MM.1S (cell line): ENCODE measurements at regions not wholly inside any gene's neighbourhood (a gene's known extent, or its start where the extent isn't known, plus 50 kb on each side); places are given as distances from the start of the nearest gene placed in this dataset.

Experiments used
- DNase-seq: peaks from one replicate; pipeline ENCODE4 v3.0.0-alpha.2; 2015
- H2AFZ ChIP-seq: fragments of 300-600 bp; sonication (generic); 2 replicates; pipeline ENCODE4 v1.6.0; 2016; ENCODE audit warnings: antibody characterized with exemption, low read length
- H3F3A ChIP-seq: fragments of 300-600 bp; sonication (generic); 2 replicates; pipeline ENCODE4 v1.6.1; 2016; ENCODE audit warnings: mild to moderate bottlenecking, antibody characterized with exemption, low read length, moderate library complexity, mixed read lengths; ENCODE audit not compliant: insufficient read depth
- H3K27ac ChIP-seq: fragments of 300-600 bp; sonication (generic); 2 replicates; pipeline ENCODE4 v1.5.1; 2016; ENCODE audit warnings: mild to moderate bottlenecking, low read length
- H3K27me3 ChIP-seq: fragments of 300-600 bp; sonication (generic); replicated peaks from 2 replicates; pipeline ENCODE4 v1.6.0; 2016; ENCODE audit warnings: low read length; ENCODE audit not compliant: insufficient read depth
- H3K36me3 ChIP-seq: fragments of 300-600 bp; sonication (generic); replicated peaks from 2 replicates; pipeline ENCODE4 v1.6.1; 2016; ENCODE audit warnings: mild to moderate bottlenecking, low read length, mixed read lengths; ENCODE audit not compliant: insufficient read depth
- H3K4me1 ChIP-seq: fragments of 300-600 bp; sonication (generic); 2 replicates; pipeline ENCODE4 v1.6.1; 2016; ENCODE audit warnings: low read length, mixed read lengths
- H3K4me2 ChIP-seq: fragments of 300-600 bp; sonication (generic); 2 replicates; pipeline ENCODE4 v1.6.0; 2016; ENCODE audit warnings: low read depth, low read length
- H3K4me3 ChIP-seq: fragments of 300-600 bp; sonication (generic); 2 replicates; pipeline ENCODE4 v1.5.1; 2016; ENCODE audit warnings: low read length, mixed read lengths
- H3K79me2 ChIP-seq: fragments of 300-600 bp; sonication (generic); 2 replicates; pipeline ENCODE4 v1.6.1; 2016; ENCODE audit warnings: mixed run types, low read length, mixed read lengths
- H3K9ac ChIP-seq: fragments of 300-600 bp; sonication (generic); 2 replicates; pipeline ENCODE4 v1.6.1; 2016; ENCODE audit warnings: low read length, mixed read lengths
- H3K9me2 ChIP-seq: fragments of 300-600 bp; sonication (generic); replicated peaks from 2 replicates; pipeline ENCODE4 v1.6.1; 2016; ENCODE audit warnings: mild to moderate bottlenecking, low read length, mixed read lengths; ENCODE audit not compliant: insufficient read depth
- H3K9me3 ChIP-seq: fragments of 300-600 bp; sonication (generic); replicated peaks from 2 replicates; pipeline ENCODE4 v1.6.1; 2016; ENCODE audit warnings: mild to moderate bottlenecking, low read length, mixed read lengths; ENCODE audit not compliant: insufficient read depth
- H4K20me1 ChIP-seq: fragments of 300-600 bp; sonication (generic); 2 replicates; pipeline ENCODE4 v1.6.1; 2016; ENCODE audit warnings: mild to moderate bottlenecking, low read length, moderate library complexity, mixed read lengths; ENCODE audit not compliant: insufficient read depth
- CTCF ChIP-seq: fragments of 300-600 bp; sonication (generic); IDR thresholded peaks from 2 replicates; pipeline ENCODE4 v1.5.1; 2016; ENCODE audit warnings: antibody characterized with exemption, low read length, mixed read lengths
- EZH2 ChIP-seq: fragments of 300-600 bp; sonication (generic); optimal IDR thresholded peaks from 2 replicates; pipeline ENCODE3; 2017; ENCODE audit warnings: low read depth, mild to moderate bottlenecking, antibody characterized with exemption, low read length, mixed read lengths
- EZH2phosphoT487 ChIP-seq: fragments of 300-600 bp; sonication (generic); IDR thresholded peaks from 2 replicates; pipeline ENCODE4 v1.6.1; 2018; ENCODE audit warnings: antibody characterized with exemption, low read length

DNA sequence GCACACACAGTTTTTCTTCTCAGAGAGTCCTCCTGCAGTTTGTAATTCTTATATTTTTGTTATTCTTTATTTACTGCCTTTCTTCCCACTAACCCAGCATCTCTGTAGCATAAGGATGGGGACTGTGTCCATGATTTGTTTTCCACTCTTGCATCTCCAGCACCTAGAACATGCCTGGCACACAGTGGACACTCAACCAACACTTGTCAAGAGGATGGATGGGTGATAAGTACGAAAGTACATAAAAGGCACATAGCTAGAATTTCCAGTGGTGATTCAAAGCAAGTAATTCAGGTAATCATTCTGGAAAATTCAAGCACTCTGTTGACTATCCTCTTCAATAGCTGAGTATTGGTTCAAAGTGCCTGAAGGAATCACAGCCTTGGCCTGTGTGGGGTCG is 60.2 kb upstream of the TRIO start:
- DNase-seq: no peak
- Histone ChIP-seq H2AFZ (no peak overlapping the region), H3K4me1 (no peaks in the 10 kb centered on the region)

DNA sequence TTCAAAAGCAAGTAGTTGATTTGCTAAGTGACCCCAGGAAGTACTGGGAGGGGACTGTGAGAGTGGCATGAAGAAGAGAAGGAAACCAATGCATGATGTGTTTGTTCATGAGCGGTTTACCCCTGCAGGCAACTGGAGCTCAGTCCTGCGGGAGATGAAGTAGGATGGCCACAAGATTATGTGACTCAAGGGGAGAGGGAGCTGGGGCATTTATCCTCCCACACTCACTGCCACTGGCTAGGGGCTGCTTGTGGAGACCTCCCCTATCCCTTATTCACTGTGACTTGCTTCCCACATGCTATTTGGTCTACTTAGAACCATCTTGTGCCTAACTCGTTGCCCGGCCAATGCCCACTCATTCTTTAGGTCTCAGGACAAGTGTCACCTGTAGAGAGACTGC is 60.6 kb upstream of the TRIO start:
- no peaks in the 10 kb centered on the region for H3K79me2 ChIP-seq
- no peak overlapping the region for H2AFZ ChIP-seq
- no peaks in the 10 kb centered on the region for H3K27me3 ChIP-seq
- no peaks in the 10 kb centered on the region for H3K9me3 ChIP-seq
- H3K9me2 ChIP-seq: no peaks in the 10 kb centered on the region
- no peaks in the 10 kb centered on the region for H4K20me1 ChIP-seq
- no peaks in the 10 kb centered on the region for H3F3A ChIP-seq
- H3K4me1 ChIP-seq: no peaks in the 10 kb centered on the region
- H3K36me3 ChIP-seq: no peaks in the 10 kb centered on the region
- no peak overlapping the region for H3K9ac ChIP-seq
- DNase-seq: no peak
- TF ChIP-seq EZH2 (no peak), CTCF (no peak), EZH2phosphoT487 (no peak)
- no peak overlapping the region for H3K4me2 ChIP-seq
- no peak overlapping the region for H3K27ac ChIP-seq
- no peak overlapping the region for H3K4me3 ChIP-seq

More for the DNA sequence above, 60.2 kb upstream of the TRIO start:
- H3K36me3 ChIP-seq: no peaks in the 10 kb centered on the region
- no peaks in the 10 kb centered on the region for H3F3A ChIP-seq
- no peaks in the 10 kb centered on the region for H3K9me2 ChIP-seq
- no peak overlapping the region for H3K27ac ChIP-seq
- no peak overlapping the region for H3K9ac ChIP-seq
- no peaks in the 10 kb centered on the region for H3K27me3 ChIP-seq
- no peak overlapping the region for H3K4me3 ChIP-seq
- no peaks in the 10 kb centered on the region for H3K9me3 ChIP-seq
- TF ChIP-seq CTCF (no peak), EZH2 (no peak), EZH2phosphoT487 (no peak)
- H3K4me2 ChIP-seq: no peak overlapping the region
- H3K79me2 ChIP-seq: no peaks in the 10 kb centered on the region
- no peaks in the 10 kb centered on the region for H4K20me1 ChIP-seq

DNA sequence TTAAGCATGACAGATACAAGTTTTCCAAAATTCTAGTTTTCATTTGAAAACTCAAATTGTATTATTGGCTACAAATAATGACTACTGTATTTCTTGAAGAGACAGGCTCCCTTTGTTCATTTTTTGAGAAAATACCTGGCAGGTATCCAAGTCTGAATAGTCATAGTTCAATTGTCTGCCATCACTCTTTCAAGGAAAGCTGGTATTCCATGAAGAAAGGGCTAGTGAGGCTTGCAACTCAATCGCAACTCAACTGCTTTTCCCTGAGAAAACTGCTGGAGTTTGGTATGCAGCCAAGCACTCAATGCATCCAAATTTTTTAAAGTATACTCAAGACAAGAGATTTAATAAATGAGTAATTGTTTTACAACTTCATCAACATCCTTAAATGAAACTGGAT is 61.4 kb upstream of the TRIO start:
- DNase-seq: no peak
- H3K4me1 ChIP-seq: no peaks in the 10 kb centered on the region
- no peaks in the 10 kb centered on the region for H3F3A ChIP-seq
- no peak overlapping the region for H3K4me3 ChIP-seq
- no peaks in the 10 kb centered on the region for H3K9me3 ChIP-seq
- H3K27ac ChIP-seq: no peak overlapping the region
- H3K9ac ChIP-seq: no peak overlapping the region
- no peak overlapping the region for H3K4me2 ChIP-seq
- H2AFZ ChIP-seq: no peak overlapping the region
- no peaks in the 10 kb centered on the region for H3K27me3 ChIP-seq
- TF ChIP-seq EZH2phosphoT487 (no peak), EZH2 (no peak), CTCF (no peak)
- H3K36me3 ChIP-seq: no peaks in the 10 kb centered on the region
- no peaks in the 10 kb centered on the region for H3K79me2 ChIP-seq
- H4K20me1 ChIP-seq: no peaks in the 10 kb centered on the region
- H3K9me2 ChIP-seq: no peaks in the 10 kb centered on the region
